CD8-positive, alpha-beta memory T cell (primary cell): ENCODE measurements at regions not wholly inside any gene's neighbourhood (a gene's known extent, or its start where the extent isn't known, plus 50 kb on each side); places are given as distances from the start of the nearest gene placed in this dataset.

ENCODE experiments used
- CTCF ChIA-PET: fragments of 350-600 bp; sonication (Branson Sonifier 250); formaldehyde crosslinking; loops from one replicate; lab custom pipeline; 2021; ENCODE audit warnings: antibody characterized with exemption; lab: Charles Lee
- POLR2A ChIA-PET: fragments of 350-600 bp; sonication (Branson Sonifier 250); formaldehyde crosslinking; loops from one replicate; lab custom pipeline; 2021; ENCODE audit warnings: antibody characterized with exemption; lab: Charles Lee
- DNase-seq, 5 donors: peaks; one replicate each; pipeline versions ENCODE4 v3.0.0 to v3.0.0-alpha.2; 2020 to 2022; ENCODE audit warnings: mixed read lengths in 1 of 5
- H3K27ac ChIP-seq: one replicate; pipeline ENCODE4 v1.7.0; 2013; ENCODE audit warnings: low read depth, mild to moderate bottlenecking, low read length, moderate library complexity
- H3K27me3 ChIP-seq: 2 replicates; pipeline ENCODE4 v1.7.0; 2013; ENCODE audit warnings: low read length, mild to moderate bottlenecking; ENCODE audit not compliant: insufficient read depth, poor library complexity, severe bottlenecking
- H3K36me3 ChIP-seq: 2 replicates; pipeline ENCODE4 v1.7.0; 2013; ENCODE audit warnings: mild to moderate bottlenecking, low read length, moderate library complexity; ENCODE audit not compliant: insufficient read depth
- H3K4me1 ChIP-seq: 2 replicates; pipeline ENCODE4 v1.7.0; 2013; ENCODE audit warnings: mild to moderate bottlenecking, low read length, moderate library complexity; ENCODE audit not compliant: insufficient read depth
- H3K4me3 ChIP-seq: 2 replicates; pipeline ENCODE4 v1.7.0; 2013; ENCODE audit warnings: mild to moderate bottlenecking, low read length
- H3K9me3 ChIP-seq: 2 replicates; pipeline ENCODE4 v1.7.0; 2013; ENCODE audit warnings: mild to moderate bottlenecking, low read length
- H3K27ac Mint-ChIP-seq, 8 donors: one replicate each; pipeline ENCODE4 v1.8.0; 2020 to 2021; ENCODE audit warnings: mixed read lengths in 8 of 8, mild to moderate bottlenecking in 6 of 8, inconsistent platforms in 3 of 8, moderate library complexity in 3 of 8
- H3K27me3 Mint-ChIP-seq, 2 donors: one replicate each; pipeline ENCODE4 v1.8.0; 2020 to 2021; ENCODE audit warnings: mixed read lengths in 2 of 2, mild to moderate bottlenecking in 1 of 2, moderate library complexity in 1 of 2
- H3K36me3 Mint-ChIP-seq, 3 donors: one replicate each; pipeline ENCODE4 v1.8.0; 2020 to 2021; ENCODE audit warnings: mixed read lengths in 3 of 3, inconsistent platforms in 1 of 3, mild to moderate bottlenecking in 1 of 3
- H3K4me1 Mint-ChIP-seq, 3 donors: one replicate each; pipeline ENCODE4 v1.8.0; 2020 to 2021; ENCODE audit warnings: mixed read lengths in 3 of 3, inconsistent platforms in 1 of 3, mild to moderate bottlenecking in 1 of 3
- H3K4me3 Mint-ChIP-seq, 7 donors: one replicate each; pipeline ENCODE4 v1.8.0; 2020 to 2021; ENCODE audit warnings: mixed read lengths in 7 of 7, mild to moderate bottlenecking in 6 of 7, moderate library complexity in 4 of 7, inconsistent platforms in 2 of 7
- H3K9me3 Mint-ChIP-seq, 5 donors: one replicate each; pipeline ENCODE4 v1.8.0; 2020 to 2022; ENCODE audit warnings: mixed read lengths in 5 of 5, mild to moderate bottlenecking in 3 of 5, moderate library complexity in 2 of 5, inconsistent platforms in 1 of 5

- Histone ChIP-seq H3K27me3 (no peaks in the 10 kb centered on the region), H3K4me1 (no peaks in the 10 kb centered on the region), H3K36me3 (no peaks in the 10 kb centered on the region), H3K27ac (no peak overlapping the region), H3K4me3 (no peak overlapping the region), H3K9me3 (no peaks in the 10 kb centered on the region)
- H3K9me3 Mint-ChIP-seq: peaks cover 0 to 3% (median 0%) of the 10 kb centered on the region in 5 donors
- no peak for DNase-seq
- no peak overlapping the region for H3K27ac Mint-ChIP-seq
- no peaks in the 10 kb centered on the region for H3K36me3 Mint-ChIP-seq
- ChIA-PET CTCF (no interaction called here), POLR2A (no interaction called here)
- peaks cover 5 to 16% of the 10 kb centered on the region in 2 donors for H3K27me3 Mint-ChIP-seq
- no peaks in the 10 kb centered on the region for H3K4me1 Mint-ChIP-seq
- no peak overlapping the region for H3K4me3 Mint-ChIP-seq
Observed at GRCh38 chr2:238655198-238655860, 192.6 kb upstream of the TWIST2 start.

- no peaks in the 10 kb centered on the region for H3K36me3 Mint-ChIP-seq
- no peak overlapping the region for H3K27ac Mint-ChIP-seq
- POLR2A ChIA-PET: no interaction called here
Observed at GRCh38 chr2:238655974-238656722, 191.7 kb upstream of the TWIST2 start.

GRCh38 chr2:238657132-238658053 lies 190.5 kb upstream of the TWIST2 start:
- H3K4me3 ChIP-seq: no peak overlapping the region
- H3K9me3 ChIP-seq: no peaks in the 10 kb centered on the region
- Mint-ChIP-seq H3K36me3 (no peaks in the 10 kb centered on the region), H3K9me3 (peaks cover 0 to 9% (median 5%) of the 10 kb centered on the region in 5 donors), H3K4me1 (no peaks in the 10 kb centered on the region), H3K27me3 (peaks cover 5 to 9% of the 10 kb centered on the region in 2 donors), H3K27ac (no peak overlapping the region), H3K4me3 (no peak overlapping the region)
- CTCF ChIA-PET: no interaction called here
- no peaks in the 10 kb centered on the region for H3K27me3 ChIP-seq
- POLR2A ChIA-PET: no interaction called here
- DNase-seq: no peak
- no peak overlapping the region for H3K27ac ChIP-seq
- H3K4me1 ChIP-seq: no peaks in the 10 kb centered on the region
- no peaks in the 10 kb centered on the region for H3K36me3 ChIP-seq

More at GRCh38 chr2:238655974-238656722, 191.7 kb upstream of the TWIST2 start:
- no peak overlapping the region for H3K4me3 Mint-ChIP-seq
- Histone ChIP-seq H3K4me1 (no peaks in the 10 kb centered on the region), H3K27ac (no peak overlapping the region), H3K9me3 (no peaks in the 10 kb centered on the region), H3K4me3 (no peak overlapping the region), H3K27me3 (no peaks in the 10 kb centered on the region), H3K36me3 (no peaks in the 10 kb centered on the region)
- DNase-seq: no peak
- CTCF ChIA-PET: no interaction called here
- H3K4me1 Mint-ChIP-seq: no peaks in the 10 kb centered on the region
- H3K9me3 Mint-ChIP-seq: peaks cover 0 to 3% (median under 1%) of the 10 kb centered on the region in 5 donors
- peaks cover 5 to 12% of the 10 kb centered on the region in 2 donors for H3K27me3 Mint-ChIP-seq

GRCh38 chr2:238658054-238658407 lies 189.9 kb upstream of the TWIST2 start:
- H3K27me3 Mint-ChIP-seq: peaks cover 3 to 14% of the 10 kb centered on the region in 2 donors
- H3K27me3 ChIP-seq: no peaks in the 10 kb centered on the region
- no peak overlapping the region for H3K4me3 Mint-ChIP-seq
- no peak overlapping the region for H3K27ac Mint-ChIP-seq
- no peaks in the 10 kb centered on the region for H3K4me1 Mint-ChIP-seq
- H3K4me3 ChIP-seq: no peak overlapping the region
- no peak for DNase-seq
- no peak overlapping the region for H3K27ac ChIP-seq
- ChIA-PET POLR2A (no interaction called here), CTCF (no interaction called here)
- peaks cover 5 to 12% (median 7%) of the 10 kb centered on the region in 5 donors for H3K9me3 Mint-ChIP-seq
- no peaks in the 10 kb centered on the region for H3K9me3 ChIP-seq
- H3K36me3 ChIP-seq: no peaks in the 10 kb centered on the region
- no peaks in the 10 kb centered on the region for H3K4me1 ChIP-seq
- no peaks in the 10 kb centered on the region for H3K36me3 Mint-ChIP-seq

- Mint-ChIP-seq H3K27me3 (peaks cover 5 to 17% of the 10 kb centered on the region in 2 donors), H3K4me3 (no peak overlapping the region), H3K36me3 (peaks cover 0 to 1% (median 0%) of the 10 kb centered on the region in 3 donors), H3K27ac (no peak overlapping the region), H3K4me1 (no peaks in the 10 kb centered on the region), H3K9me3 (peaks cover 7 to 13% (median 8%) of the 10 kb centered on the region in 5 donors)
- H3K27me3 ChIP-seq: no peaks in the 10 kb centered on the region
- ChIA-PET POLR2A (no interaction called here), CTCF (no interaction called here)
- no peaks in the 10 kb centered on the region for H3K4me1 ChIP-seq
- H3K4me3 ChIP-seq: no peak overlapping the region
- no peaks in the 10 kb centered on the region for H3K36me3 ChIP-seq
- DNase-seq: no peak
- no peaks in the 10 kb centered on the region for H3K9me3 ChIP-seq
- no peak overlapping the region for H3K27ac ChIP-seq
Observed at GRCh38 chr2:238658820-238659219, 189.1 kb upstream of the TWIST2 start.

- Histone ChIP-seq H3K36me3 (no peaks in the 10 kb centered on the region), H3K27me3 (no peaks in the 10 kb centered on the region), H3K27ac (no peak overlapping the region), H3K4me3 (no peak overlapping the region), H3K9me3 (no peaks in the 10 kb centered on the region), H3K4me1 (no peaks in the 10 kb centered on the region)
- no peak overlapping the region for H3K4me3 Mint-ChIP-seq
- DNase-seq: no peak
- ChIA-PET POLR2A (no interaction called here), CTCF (no interaction called here)
- H3K9me3 Mint-ChIP-seq: peaks cover 7 to 16% (median 9%) of the 10 kb centered on the region in 5 donors
- no peak overlapping the region for H3K27ac Mint-ChIP-seq
- H3K36me3 Mint-ChIP-seq: peaks cover 0 to 4% (median 0%) of the 10 kb centered on the region in 3 donors
- H3K27me3 Mint-ChIP-seq: peaks cover 8 to 15% of the 10 kb centered on the region in 2 donors
- no peaks in the 10 kb centered on the region for H3K4me1 Mint-ChIP-seq
Observed at GRCh38 chr2:238659231-238659630, 188.7 kb upstream of the TWIST2 start.

- Mint-ChIP-seq H3K4me1 (no peaks in the 10 kb centered on the region), H3K36me3 (peaks cover 0 to 4% (median 2%) of the 10 kb centered on the region in 3 donors), H3K27ac (no peak overlapping the region), H3K4me3 (no peak overlapping the region), H3K27me3 (peaks cover 7 to 35% of the 10 kb centered on the region in 2 donors), H3K9me3 (peaks cover 7 to 16% (median 13%) of the 10 kb centered on the region in 5 donors)
- Histone ChIP-seq H3K27me3 (no peaks in the 10 kb centered on the region), H3K4me1 (no peaks in the 10 kb centered on the region), H3K27ac (no peak overlapping the region), H3K36me3 (no peaks in the 10 kb centered on the region), H3K9me3 (no peaks in the 10 kb centered on the region), H3K4me3 (no peak overlapping the region)
- DNase-seq: no peak
- ChIA-PET CTCF (no interaction called here), POLR2A (no interaction called here)
Observed at GRCh38 chr2:238663586-238663985, 184.3 kb upstream of the TWIST2 start.
